GM19397 (cell line): ENCODE measurements at regions not wholly inside any gene's neighbourhood (a gene's known extent, or its start where the extent isn't known, plus 50 kb on each side); places are given as distances from the start of the nearest gene placed in this dataset.

Experiments used
- ATAC-seq: cut with Tn5 transposase; IDR thresholded peaks from one replicate; pipeline ENCODE4 v1.9.1; 2021; ENCODE audit warnings: mild to moderate bottlenecking, moderate library complexity; ENCODE audit not compliant: unreplicated experiment

DNA sequence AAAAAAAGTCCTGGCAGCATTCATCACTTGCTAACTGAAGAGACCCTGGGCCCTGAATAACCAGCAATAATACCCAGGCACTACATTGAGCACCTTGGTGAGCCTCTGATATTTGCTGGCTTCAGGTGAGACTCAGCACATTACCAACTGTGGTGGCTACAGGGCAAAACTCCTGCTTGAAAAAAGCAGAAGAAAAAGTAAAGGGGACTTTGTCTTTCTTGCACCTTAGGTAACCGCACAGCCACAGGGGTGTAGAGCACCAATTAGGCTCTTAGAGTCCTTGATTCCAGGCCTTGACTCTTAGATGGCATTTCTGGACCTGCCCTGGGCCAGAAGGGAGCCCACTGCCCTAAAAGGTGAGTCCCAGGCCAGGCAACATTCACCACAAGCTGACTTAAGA is 269.5 kb downstream of the AUH start:
- ATAC-seq: no peak

GRCh38 chr9:91094324-91095088 is 267.2 kb downstream of the AUH start:
- ATAC-seq: no peak

DNA sequence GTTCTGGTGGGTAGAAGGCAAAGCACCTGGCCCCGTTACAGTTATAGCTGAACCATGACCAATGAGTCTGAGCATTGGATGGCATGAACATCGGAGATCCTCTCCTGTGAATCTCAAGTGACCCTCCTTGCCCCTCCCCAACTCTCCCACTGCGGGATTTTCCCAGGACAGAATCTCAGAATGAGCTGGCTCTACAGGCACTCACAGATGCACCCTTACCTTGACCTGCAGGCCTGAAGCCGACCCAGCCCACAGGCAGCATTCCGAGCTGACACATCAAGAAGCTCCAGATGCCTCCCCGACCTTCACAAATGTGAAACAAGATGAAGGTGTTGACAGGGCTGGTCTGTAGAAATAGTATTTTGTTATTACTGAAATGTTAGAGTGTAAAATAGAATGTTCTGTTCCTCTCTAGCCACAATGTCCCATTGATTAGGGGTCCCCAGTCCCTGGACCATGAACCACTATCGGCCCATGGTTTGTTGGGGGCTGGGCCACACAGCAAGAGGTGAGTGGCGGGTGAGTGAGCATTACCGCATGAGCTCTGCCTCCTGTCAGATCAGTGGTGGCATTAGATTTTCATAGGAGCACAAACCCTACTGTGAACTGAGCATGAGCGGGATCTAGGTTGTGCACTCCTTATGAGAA is 263.4 kb downstream of the AUH start:
- no peak for ATAC-seq

- no peak for ATAC-seq
These were observed 262.3 kb downstream of the AUH start for GRCh38 chr9:91099436-91099835.

- no peak for ATAC-seq
These were observed 260.8 kb downstream of the AUH start for GRCh38 chr9:91100878-91101450.

GRCh38 chr9:91101611-91102168 is 260.0 kb downstream of the AUH start:
- no peak for ATAC-seq

DNA sequence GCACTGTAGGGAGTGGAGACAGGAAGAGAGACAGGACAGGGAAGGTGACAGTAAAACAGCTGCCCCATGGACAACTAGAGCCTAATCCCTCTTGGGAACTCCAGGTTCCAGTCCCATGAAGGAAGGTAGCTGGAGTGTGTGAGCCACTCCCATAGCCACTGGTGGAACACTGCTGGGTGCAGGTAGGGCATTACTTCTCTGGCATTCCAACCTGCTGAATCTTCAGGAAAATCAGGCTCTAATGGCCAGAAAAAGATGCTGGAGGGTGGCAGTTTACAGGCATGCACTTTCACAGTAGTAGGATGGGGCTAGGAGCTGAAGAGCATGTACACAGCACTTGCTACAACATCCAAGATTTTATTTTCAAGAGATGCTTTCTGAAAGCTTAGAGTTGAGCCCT is 259.4 kb downstream of the AUH start:
- ATAC-seq: no peak

DNA sequence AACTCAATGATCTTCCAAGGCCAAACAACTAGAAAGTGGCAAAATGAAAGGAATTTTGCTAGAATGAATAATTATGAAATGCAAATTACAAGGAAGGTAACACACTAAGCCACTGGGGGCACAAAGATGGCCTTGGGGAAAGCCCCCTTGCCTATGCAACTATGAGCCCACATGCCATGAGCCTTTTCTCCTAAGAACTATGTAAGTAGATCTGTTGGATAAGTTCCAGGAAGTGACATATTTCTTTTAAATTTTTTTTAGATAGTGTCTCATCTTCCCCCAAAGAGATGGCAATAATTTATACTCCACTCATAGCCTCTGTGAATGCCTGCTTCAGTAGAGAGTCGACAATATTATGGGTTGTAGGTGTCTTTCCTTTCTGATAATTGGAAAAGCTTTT is 257.8 kb downstream of the AUH start:
- ATAC-seq: no peak

DNA sequence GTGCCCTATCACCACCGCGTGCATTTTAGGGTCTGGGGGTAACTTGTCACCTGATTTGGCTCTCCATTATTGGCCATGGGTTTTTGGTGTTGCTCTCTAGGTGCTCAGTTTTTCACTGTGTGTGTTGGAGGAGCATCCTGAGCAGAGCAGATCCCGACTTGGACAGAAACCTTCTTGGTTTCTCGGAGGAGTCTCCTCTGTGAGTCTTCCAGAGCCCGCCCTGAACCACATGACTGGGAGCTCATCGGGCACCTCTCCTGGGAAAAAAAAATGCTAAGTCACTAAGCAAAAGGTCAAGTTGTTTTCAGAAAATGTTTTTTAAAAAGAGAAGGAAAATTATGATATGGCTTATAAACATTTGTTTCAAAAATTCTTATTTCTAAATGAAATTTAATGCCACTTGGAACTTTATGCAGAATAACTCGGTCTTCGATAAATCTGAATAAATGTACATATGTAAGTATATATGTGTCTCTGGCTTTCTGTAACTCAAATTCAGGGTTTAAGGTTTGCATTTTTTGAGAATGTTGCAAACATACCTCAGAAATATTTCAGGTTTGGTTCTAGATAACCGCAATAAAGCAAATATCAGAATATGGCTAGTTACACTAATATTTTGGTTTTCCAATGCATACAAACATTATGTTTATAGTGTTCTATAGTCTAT is 255.2 kb downstream of the AUH start:
- no peak for ATAC-seq

DNA sequence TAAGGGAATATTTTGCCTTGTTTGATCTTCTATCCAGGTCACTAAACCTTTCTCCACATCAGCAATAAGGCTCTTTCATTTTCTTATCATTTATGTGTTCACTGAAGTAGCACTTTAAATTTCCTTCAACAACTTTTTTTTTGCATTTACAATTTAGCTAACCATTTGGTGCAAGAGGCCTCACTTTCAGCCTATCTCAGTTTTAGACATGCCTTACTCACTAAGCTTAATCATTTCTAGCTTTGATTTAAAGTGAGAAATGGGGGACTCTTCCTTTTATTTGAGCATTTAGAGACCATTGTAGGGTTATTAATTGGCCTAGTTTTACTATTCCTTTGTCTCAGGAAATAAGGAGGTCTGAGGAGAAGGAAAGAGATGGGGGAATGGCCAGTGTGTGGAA is 250.5 kb downstream of the AUH start:
- ATAC-seq: no peak

DNA sequence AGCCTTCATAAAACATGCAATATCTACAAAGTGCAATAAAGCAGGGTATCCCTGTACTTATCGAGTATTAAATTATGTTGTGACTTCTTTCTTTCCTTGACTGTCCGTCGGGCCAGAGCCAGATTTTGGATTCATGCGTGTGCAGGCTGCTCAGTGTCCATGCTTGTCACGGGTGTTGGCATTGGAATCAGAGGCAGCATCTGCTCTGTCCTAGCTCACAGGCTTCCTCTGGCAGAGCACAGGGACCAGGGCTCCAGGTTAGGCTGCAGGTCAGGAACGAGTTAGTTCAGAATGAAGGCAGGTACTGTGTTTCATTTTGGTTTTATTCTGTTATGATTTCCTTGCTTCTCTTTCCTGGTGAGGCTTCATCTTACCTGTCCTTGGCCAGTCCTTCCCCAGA is 249.8 kb downstream of the AUH start:
- ATAC-seq: no peak

GRCh38 chr9:91113016-91113415 is 248.7 kb downstream of the AUH start:
- ATAC-seq: no peak

DNA sequence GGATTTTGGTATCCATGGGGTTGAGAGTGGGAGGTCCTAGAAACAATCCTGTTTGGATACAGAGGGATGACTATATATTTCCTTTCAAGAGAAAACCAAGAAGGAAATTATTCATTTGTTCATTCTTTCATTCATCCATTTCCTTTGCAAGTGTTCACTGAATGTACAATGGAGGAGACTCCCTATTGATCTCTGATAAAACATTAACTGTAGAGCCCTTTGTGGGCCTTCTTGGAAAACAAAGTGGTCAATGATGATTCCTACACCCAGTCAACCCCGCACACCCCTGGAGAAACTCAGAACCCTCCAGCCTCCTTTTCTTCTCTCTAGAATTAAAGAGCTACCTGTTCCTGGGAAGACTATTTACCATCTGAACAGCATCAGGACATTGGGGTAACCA is 247.3 kb downstream of the AUH start:
- ATAC-seq: no peak

GRCh38 chr9:91116211-91116610 is 245.5 kb downstream of the AUH start:
- ATAC-seq: no peak

- no peak for ATAC-seq
These were observed 245.0 kb downstream of the AUH start for GRCh38 chr9:91116711-91117110.

DNA sequence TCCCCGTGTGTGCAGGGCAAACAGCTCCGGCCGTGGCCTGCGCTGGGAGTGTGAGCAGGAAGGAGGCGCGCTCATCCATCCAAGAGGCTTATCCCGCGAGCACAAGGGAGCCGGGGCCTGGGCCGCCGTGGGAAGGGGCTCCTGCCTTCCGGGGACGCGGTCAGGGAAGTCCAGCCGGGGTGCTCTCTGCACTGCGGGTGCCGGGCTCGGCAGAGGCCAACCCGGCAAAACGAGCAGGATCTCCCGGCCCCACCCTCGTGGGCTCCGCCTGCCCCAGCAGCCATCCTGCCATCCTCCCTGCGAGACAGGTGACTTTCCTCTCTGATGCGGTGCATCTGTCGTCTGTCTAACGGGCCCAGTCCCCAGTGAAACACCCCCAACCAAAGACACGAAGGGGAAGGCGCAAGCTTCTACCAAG is 244.2 kb downstream of the AUH start:
- no peak for ATAC-seq

DNA sequence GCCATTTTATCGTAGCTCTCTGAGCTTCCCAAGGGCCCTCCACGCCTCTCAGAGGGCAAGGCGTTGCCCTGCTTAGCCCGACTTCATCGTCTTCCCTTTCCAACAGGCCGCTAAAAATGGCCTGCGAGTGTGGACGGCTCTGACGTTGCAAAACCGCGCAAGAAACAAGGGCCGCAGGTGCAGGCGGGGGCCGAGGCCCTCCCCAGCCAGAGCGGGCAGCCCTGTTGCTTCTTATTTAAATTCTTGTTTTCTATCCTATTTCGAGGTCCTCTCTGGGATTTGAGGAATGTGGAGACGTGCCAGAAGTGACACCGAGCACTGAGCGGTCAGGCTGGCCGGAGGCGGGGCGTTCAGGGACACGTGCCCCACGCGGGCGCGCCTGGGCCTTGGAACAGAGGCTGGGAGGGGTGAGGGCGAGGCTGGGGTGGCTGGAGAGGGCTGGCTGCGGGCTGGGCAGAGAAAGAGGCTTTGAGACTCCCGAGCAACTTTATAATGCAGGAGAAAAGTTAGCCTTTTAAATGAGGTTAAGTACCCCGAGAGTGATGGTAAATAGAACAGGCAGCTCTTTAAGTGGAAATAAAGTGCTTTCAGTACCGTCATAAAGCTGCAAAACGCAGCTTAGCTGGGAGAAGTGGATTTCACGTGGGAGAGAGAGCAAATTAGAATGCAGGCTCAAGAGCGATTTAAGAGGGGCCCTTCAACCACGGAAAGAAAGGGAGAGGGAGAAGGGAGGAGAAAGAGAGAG is 243.6 kb downstream of the AUH start:
- no peak for ATAC-seq

GRCh38 chr9:91118704-91119025 is 243.1 kb downstream of the AUH start:
- no peak for ATAC-seq

DNA sequence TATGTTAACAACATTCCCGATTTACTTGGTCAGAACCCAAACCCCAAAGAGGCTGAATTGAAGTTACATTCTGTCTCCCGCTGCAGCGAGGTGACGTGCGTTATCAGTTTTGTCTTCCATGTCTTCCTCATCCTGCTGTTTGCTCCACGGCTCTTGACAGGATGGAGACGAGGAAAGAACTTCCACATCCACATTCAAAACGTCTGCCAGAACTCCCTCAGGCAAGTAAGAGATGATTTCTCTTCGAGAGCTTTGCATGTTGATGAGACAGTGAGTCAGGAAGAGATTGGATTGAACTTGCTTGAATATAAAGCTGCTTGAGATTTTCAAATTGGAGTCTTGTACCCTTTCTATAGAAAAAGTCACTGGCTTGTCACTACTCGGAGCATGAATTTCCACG is 242.6 kb downstream of the AUH start:
- no peak for ATAC-seq

GRCh38 chr9:91119679-91120078 is 242.0 kb downstream of the AUH start:
- no peak for ATAC-seq

GRCh38 chr9:91120200-91120599 is 241.5 kb downstream of the AUH start:
- no peak for ATAC-seq
